ENCODE measurements at regions not wholly inside any gene's neighbourhood (a gene's known extent, or its start where the extent isn't known, plus 50 kb on each side); places are given as distances from the start of the nearest gene placed in this dataset.

DNA sequence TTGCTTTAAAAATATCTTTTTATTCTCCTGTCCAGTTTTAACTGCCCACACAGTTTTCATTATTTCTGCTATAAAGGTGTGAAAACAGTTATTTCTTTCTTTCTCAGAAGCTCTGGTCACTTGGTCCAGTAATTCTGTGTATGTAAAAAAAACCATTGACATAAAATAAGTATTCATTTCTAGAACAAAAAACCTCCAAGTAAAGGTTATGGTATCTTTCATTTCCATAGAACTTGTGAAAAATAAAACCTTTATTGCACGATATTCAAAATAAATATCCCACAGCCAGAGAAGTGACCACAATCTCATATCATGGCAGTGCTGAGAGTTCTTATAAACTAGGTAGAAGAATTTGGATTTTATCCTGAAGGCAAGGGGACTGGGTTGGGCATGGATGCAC is 96.9 kb upstream of the TNFSF4 start:
- Histone ChIP-seq H3K27ac (no peak overlapping the region), H3K9me3 (no peaks in the 10 kb centered on the region), H3K4me1 (no peaks in the 10 kb centered on the region), H3K4me3 (no peak overlapping the region), H3K4me2 (no peak overlapping the region)
- TF ChIP-seq RNF2 (IDR thresholded peaks at IDR 0.05; ENCODE audit: borderline replicate concordance, low read depth) (no peak), POLR2AphosphoS2 (conservative IDR thresholded peaks at IDR 0.05; ENCODE audit: low read length) (no peak), HDAC2 (IDR thresholded peaks at IDR 0.05) (no peak), CTCF (IDR thresholded peaks at IDR 0.05) (no peak), FOSL2 (IDR thresholded peaks at IDR 0.05) (no peak), FOSL2 (CRISPR knock-in tag; IDR thresholded peaks at IDR 0.05) (no peak), NFE2L2 (conservative IDR thresholded peaks at IDR 0.05; ENCODE audit: low read length) (no peak), RFX5 (IDR thresholded peaks at IDR 0.05) (no peak)
- ChIA-PET POLR2A (no interaction called here), CTCF (no interaction called here)
- DNase-seq (ENCODE audit: low read depth in 1 of 2, low spot score in 1 of 2) (no peak), ATAC-seq (no peak), FAIRE-seq (no peak)
- 73% methylated on average over 1 of the region's 1 CpG for WGBS (ENCODE audit: missing lambda C conversion rate)

DNA sequence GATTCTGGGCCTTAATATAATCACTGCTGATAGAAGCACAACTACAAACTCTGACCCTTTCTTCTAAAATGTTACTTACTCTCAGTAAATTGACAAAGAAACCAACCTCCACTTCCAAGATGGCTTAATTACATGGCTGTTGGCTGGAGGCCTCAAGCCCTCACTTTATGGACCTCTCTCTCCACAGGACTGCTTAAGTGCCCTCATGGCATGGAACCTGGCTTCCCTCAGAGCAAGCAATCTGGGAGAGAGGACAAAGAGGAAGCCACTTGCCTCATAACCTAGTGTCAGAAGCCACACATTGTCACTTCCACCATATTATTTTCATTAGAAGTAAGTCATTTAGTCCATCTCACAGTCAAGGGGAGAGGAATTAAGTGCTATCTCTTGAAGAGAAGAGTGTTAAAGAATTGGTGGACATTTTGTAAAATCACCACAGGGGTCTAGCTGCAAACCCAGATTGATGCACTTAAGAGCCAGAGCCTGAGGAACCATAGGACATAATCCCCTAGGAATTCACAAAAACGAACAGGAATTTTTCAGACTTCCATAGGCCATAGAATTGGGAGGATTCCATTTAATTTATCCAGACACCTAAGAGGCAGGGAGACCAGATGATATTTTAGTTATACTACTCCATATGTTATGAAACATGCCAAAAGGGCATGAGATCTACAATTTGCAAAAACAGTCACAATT is 97.5 kb upstream of the TNFSF4 start:
- TF ChIP-seq CHD4 (IDR thresholded peaks at IDR 0.05; ENCODE audit: borderline replicate concordance) (no peak), RNF2 (IDR thresholded peaks at IDR 0.05; ENCODE audit: borderline replicate concordance, low read depth) (no peak), GATA3 (IDR thresholded peaks at IDR 0.05; ENCODE audit: borderline replicate concordance) (no peak), NFE2L2 (conservative IDR thresholded peaks at IDR 0.05; ENCODE audit: low read length) (no peak), EP300 (IDR thresholded peaks at IDR 0.05) (no peak), HMGXB4 (CRISPR knock-in tag; IDR thresholded peaks at IDR 0.05; ENCODE audit: borderline replicate concordance) (no peak), HOXB13 (CRISPR knock-in tag; IDR thresholded peaks at IDR 0.05; ENCODE audit: low read depth) (no peak), MYC (IDR thresholded peaks at IDR 0.05; ENCODE audit: borderline replicate concordance, low read length) (no peak), CHD2 (IDR thresholded peaks at IDR 0.05; ENCODE audit: low read length, partially characterized antibody) (no peak), JUNB (IDR thresholded peaks at IDR 0.05) (no peak), SREBF2 (IDR thresholded peaks at IDR 0.05) (no peak), RAD21 (conservative IDR thresholded peaks at IDR 0.05 in 1 of 2, IDR thresholded peaks at IDR 0.05 in 1 of 2) (no peak), JUN (IDR thresholded peaks at IDR 0.05) (no peak), FOSL2 (IDR thresholded peaks at IDR 0.05) (no peak), FOSL2 (CRISPR knock-in tag; IDR thresholded peaks at IDR 0.05) (no peak), HOXB5 (CRISPR knock-in tag; IDR thresholded peaks at IDR 0.05) (no peak), ELK1 (IDR thresholded peaks at IDR 0.05; ENCODE audit: low read depth, low read length) (no peak), ESRRA (IDR thresholded peaks at IDR 0.05; ENCODE audit: borderline replicate concordance, low read length) (no peak), MAX (IDR thresholded peaks at IDR 0.05) (no peak), ZNF302 (CRISPR knock-in tag; IDR thresholded peaks at IDR 0.05) (no peak)
- TF ChIP-seq, protein P1, sequence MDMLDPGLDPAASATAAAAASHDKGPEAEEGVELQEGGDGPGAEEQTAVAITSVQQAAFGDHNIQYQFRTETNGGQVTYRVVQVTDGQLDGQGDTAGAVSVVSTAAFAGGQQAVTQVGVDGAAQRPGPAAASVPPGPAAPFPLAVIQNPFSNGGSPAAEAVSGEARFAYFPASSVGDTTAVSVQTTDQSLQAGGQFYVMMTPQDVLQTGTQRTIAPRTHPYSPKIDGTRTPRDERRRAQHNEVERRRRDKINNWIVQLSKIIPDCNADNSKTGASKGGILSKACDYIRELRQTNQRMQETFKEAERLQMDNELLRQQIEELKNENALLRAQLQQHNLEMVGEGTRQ (IDR thresholded peaks at IDR 0.05) = no peak
- no peaks in the 10 kb centered on the region for H3K4me1 ChIP-seq
- CTCF ChIA-PET = no interaction called here
- H3K9me3 ChIP-seq = no peaks in the 10 kb centered on the region
- no peak overlapping the region for H3K4me3 ChIP-seq
- ATAC-seq (no peak), DNase-seq (ENCODE audit: low read depth in 1 of 2, low spot score in 1 of 2) (no peak), FAIRE-seq (no peak)
- H3K4me2 ChIP-seq = no peak overlapping the region
- 0% methylated on average over 1 of the region's 1 CpG for WGBS (ENCODE audit: missing lambda C conversion rate)
- no peak overlapping the region for H3K27ac ChIP-seq
- POLR2A ChIA-PET = no interaction called here
